Mesenchymal stem cell (in vitro differentiated cells and primary cell): ENCODE measurements at regions not wholly inside any gene's neighbourhood (a gene's known extent, or its start where the extent isn't known, plus 50 kb on each side); places are given as distances from the start of the nearest gene placed in this dataset.

ENCODE experiments used
- DNase-seq: peaks from one replicate; pipeline ENCODE4 v3.0.0-alpha.2; 2013
- H2AFZ ChIP-seq: one replicate; pipeline ENCODE4 v1.6.1; 2013; ENCODE audit warnings: low read depth, mild to moderate bottlenecking, control low read depth, inconsistent platforms, low read length, moderate library complexity
- H2AK5ac ChIP-seq: 2 replicates; pipeline ENCODE4 v1.6.1; 2013; ENCODE audit warnings: low read length, moderate library complexity, mild to moderate bottlenecking, inconsistent platforms; ENCODE audit not compliant: severe bottlenecking
- H2BK120ac ChIP-seq: one replicate; pipeline ENCODE4 v1.6.1; 2013; ENCODE audit warnings: low read depth, mild to moderate bottlenecking, inconsistent platforms, low read length, moderate library complexity
- H2BK12ac ChIP-seq, 2 experiments: one replicate each; pipeline ENCODE4 v1.6.1; 2013; ENCODE audit warnings: inconsistent platforms in 2 of 2, low read length in 2 of 2, mild to moderate bottlenecking in 2 of 2, moderate library complexity in 2 of 2, control low read depth in 1 of 2
- H2BK15ac ChIP-seq: one replicate; pipeline ENCODE4 v1.6.1; 2013; ENCODE audit warnings: mild to moderate bottlenecking, low read depth, inconsistent platforms; ENCODE audit not compliant: poor library complexity, severe bottlenecking
- H2BK5ac ChIP-seq: 2 replicates; pipeline ENCODE4 v1.6.1; 2013; ENCODE audit warnings: low read depth, mild to moderate bottlenecking, low read length, control low read depth, inconsistent platforms; ENCODE audit not compliant: poor library complexity, severe bottlenecking
- H3K14ac ChIP-seq, 2 experiments: one replicate each; pipeline ENCODE4 v1.6.1; 2013; ENCODE audit warnings: inconsistent platforms in 2 of 2, low read length in 2 of 2, control low read depth in 1 of 2, mild to moderate bottlenecking in 1 of 2, moderate library complexity in 1 of 2
- H3K18ac ChIP-seq, 2 experiments: one replicate each; pipeline ENCODE4 v1.6.1; 2013; ENCODE audit warnings: inconsistent platforms in 2 of 2, low read length in 2 of 2, control low read depth in 1 of 2, low read depth in 1 of 2, mild to moderate bottlenecking in 1 of 2
- H3K23ac ChIP-seq, 2 experiments: one replicate each; pipeline ENCODE4 v1.6.1; 2013; ENCODE audit warnings: inconsistent platforms in 2 of 2, low read length in 2 of 2, mild to moderate bottlenecking in 2 of 2, moderate library complexity in 2 of 2, control low read depth in 1 of 2
- H3K27ac ChIP-seq: 2 replicates; pipeline ENCODE4 v1.5.1; 2013; ENCODE audit warnings: mild to moderate bottlenecking, moderate library complexity, low read length, control low read depth, inconsistent platforms; ENCODE audit not compliant: poor library complexity, severe bottlenecking
- H3K27me3 ChIP-seq, 2 experiments: 2 replicates each; pipeline versions ENCODE4 v1.6.1 to v1.7.0; 2013; ENCODE audit warnings: low read length in 2 of 2, mild to moderate bottlenecking in 2 of 2, moderate library complexity in 2 of 2, control low read depth in 1 of 2, inconsistent platforms in 1 of 2; ENCODE audit not compliant: control insufficient read depth in 1 of 2, insufficient read depth in 1 of 2
- H3K36me3 ChIP-seq, 2 experiments: 2 replicates each; pipeline versions ENCODE4 v1.6.1 to v1.7.0; 2013; ENCODE audit warnings: low read length in 2 of 2, control low read depth in 1 of 2, inconsistent platforms in 1 of 2, low read depth in 1 of 2, mild to moderate bottlenecking in 1 of 2; ENCODE audit not compliant: insufficient read depth in 2 of 2, control insufficient read depth in 1 of 2
- H3K4ac ChIP-seq, 2 experiments: one replicate each; pipeline ENCODE4 v1.6.1; 2013; ENCODE audit warnings: inconsistent platforms in 2 of 2, low read length in 2 of 2, mild to moderate bottlenecking in 2 of 2, moderate library complexity in 2 of 2, control low read depth in 1 of 2, low read depth in 1 of 2
- H3K4me1 ChIP-seq: 2 replicates; pipeline ENCODE4 v1.6.1; 2013; ENCODE audit warnings: low read depth, low read length, control low read depth; ENCODE audit not compliant: control insufficient read depth, insufficient read depth
- H3K4me2 ChIP-seq: 2 replicates; pipeline ENCODE4 v1.6.1; 2013; ENCODE audit warnings: low read length, mild to moderate bottlenecking, inconsistent platforms; ENCODE audit not compliant: poor library complexity, severe bottlenecking
- H3K4me3 ChIP-seq, 2 experiments: 2 replicates each; pipeline versions ENCODE4 v1.5.1 to v1.7.0; 2013; ENCODE audit warnings: low read length in 2 of 2, mild to moderate bottlenecking in 2 of 2, control low read depth in 1 of 2, low read depth in 1 of 2; ENCODE audit not compliant: insufficient read depth in 1 of 2
- H3K79me1 ChIP-seq: replicated peaks from 2 replicates; pipeline ENCODE4 v1.6.1; 2013; ENCODE audit warnings: mild to moderate bottlenecking, control low read depth, low read length, inconsistent platforms; ENCODE audit not compliant: poor library complexity, severe bottlenecking
- H3K9ac ChIP-seq: 2 replicates; pipeline ENCODE4 v1.7.0; 2013; ENCODE audit warnings: mild to moderate bottlenecking, low read length, moderate library complexity
- H3K9me3 ChIP-seq: 2 replicates; pipeline ENCODE4 v1.7.0; 2013; ENCODE audit warnings: mild to moderate bottlenecking, low read length; ENCODE audit not compliant: control insufficient read depth
- H4K8ac ChIP-seq: one replicate; pipeline ENCODE4 v1.6.1; 2013; ENCODE audit warnings: inconsistent platforms, mild to moderate bottlenecking, low read length, moderate library complexity
- H4K91ac ChIP-seq: one replicate; pipeline ENCODE4 v1.6.1; 2013; ENCODE audit warnings: mild to moderate bottlenecking, low read length, inconsistent platforms
- WGBS: methylation state at CpG from one replicate; pipeline ENCODE4 v1.1.7; 2013; ENCODE audit warnings: mixed read lengths; 5-methylcytosine and 5-hydroxymethylcytosine counted together

GRCh38 chr20:37455659-37456058 is 65.4 kb upstream of the NNAT start:
- no peak overlapping the region for H3K27ac ChIP-seq

GRCh38 chr20:37456948-37457347 is 64.1 kb upstream of the NNAT start:
- H3K4ac ChIP-seq = no peak overlapping the region
- H3K36me3 ChIP-seq = no peaks in the 10 kb centered on the region
- no peak overlapping the region for H3K14ac ChIP-seq
- H3K23ac ChIP-seq = no peak overlapping the region
- H2AK5ac ChIP-seq = no peak overlapping the region
- no peak overlapping the region for H2BK12ac ChIP-seq
- no peak overlapping the region for H2BK15ac ChIP-seq
- 100% methylated on average over 1 of the region's 2 CpGs for WGBS
- no peak overlapping the region for H4K91ac ChIP-seq
- no peaks in the 10 kb centered on the region for H3K4me1 ChIP-seq
- no peak overlapping the region for H3K27ac ChIP-seq
- peaks cover 37 to 38% of the 10 kb centered on the region in 2 experiments for H3K27me3 ChIP-seq
- no peaks in the 10 kb centered on the region for H3K79me1 ChIP-seq
- H2AFZ ChIP-seq = no peak overlapping the region
- peaks cover 45% of the 10 kb centered on the region for H3K9me3 ChIP-seq
- no peak overlapping the region for H3K18ac ChIP-seq
- H4K8ac ChIP-seq = no peak overlapping the region
- no peak overlapping the region for H3K4me3 ChIP-seq
- H3K4me2 ChIP-seq = no peak overlapping the region
- H2BK120ac ChIP-seq = no peak overlapping the region
- DNase-seq = no peak
- H3K9ac ChIP-seq = no peak overlapping the region
- H2BK5ac ChIP-seq = no peak overlapping the region

More at GRCh38 chr20:37455659-37456058, 65.4 kb upstream of the NNAT start:
- Histone ChIP-seq H3K36me3 (no peaks in the 10 kb centered on the region), H3K79me1 (no peaks in the 10 kb centered on the region), H2BK12ac (no peak overlapping the region), H3K18ac (no peak overlapping the region), H2BK5ac (no peak overlapping the region), H2BK120ac (no peak overlapping the region), H3K23ac (no peak overlapping the region), H2AK5ac (no peak overlapping the region), H3K4me2 (no peak overlapping the region), H3K4ac (no peak overlapping the region), H3K9me3 (peaks cover 48% of the 10 kb centered on the region), H3K4me3 (no peak overlapping the region), H2AFZ (no peak overlapping the region), H2BK15ac (no peak overlapping the region), H4K8ac (no peak overlapping the region), H3K9ac (no peak overlapping the region), H3K4me1 (no peaks in the 10 kb centered on the region), H3K27me3 (peaks cover 50% of the 10 kb centered on the region in 2 experiments), H3K14ac (no peak overlapping the region), H4K91ac (no peak overlapping the region)
- WGBS = 14% methylated on average over 1 of the region's 4 CpGs
- no peak for DNase-seq

- H3K79me1 ChIP-seq = no peaks in the 10 kb centered on the region
Observed at GRCh38 chr20:37457921-37458320, 63.1 kb upstream of the NNAT start.

GRCh38 chr20:37458761-37459160 is 62.3 kb upstream of the NNAT start:
- 91% methylated on average over 3 of the region's 3 CpGs for WGBS
- H3K79me1 ChIP-seq = no peaks in the 10 kb centered on the region
- no peak overlapping the region for H2BK15ac ChIP-seq
- H2AFZ ChIP-seq = no peak overlapping the region
- no peak overlapping the region for H3K4ac ChIP-seq
- no peak overlapping the region for H4K8ac ChIP-seq
- no peak overlapping the region for H2BK12ac ChIP-seq
- H3K4me2 ChIP-seq = no peak overlapping the region
- H3K4me3 ChIP-seq = no peak overlapping the region
- H2BK5ac ChIP-seq = no peak overlapping the region
- H3K18ac ChIP-seq = no peak overlapping the region
- no peak overlapping the region for H3K27ac ChIP-seq
- H3K27me3 ChIP-seq = peaks cover 25 to 29% of the 10 kb centered on the region in 2 experiments
- DNase-seq = no peak
- no peaks in the 10 kb centered on the region for H3K36me3 ChIP-seq
- no peak overlapping the region for H2BK120ac ChIP-seq
- H3K14ac ChIP-seq = no peak overlapping the region
- H3K9me3 ChIP-seq = peaks cover 41% of the 10 kb centered on the region
- H4K91ac ChIP-seq = no peak overlapping the region
- H3K4me1 ChIP-seq = no peaks in the 10 kb centered on the region
- H3K9ac ChIP-seq = no peak overlapping the region
- H2AK5ac ChIP-seq = no peak overlapping the region
- no peak overlapping the region for H3K23ac ChIP-seq

More at GRCh38 chr20:37457921-37458320, 63.1 kb upstream of the NNAT start:
- Histone ChIP-seq H3K4me3 (no peak overlapping the region), H3K9me3 (peaks cover 45% of the 10 kb centered on the region), H4K8ac (no peak overlapping the region), H2BK15ac (no peak overlapping the region), H3K4me2 (no peak overlapping the region), H3K4ac (no peak overlapping the region), H3K36me3 (no peaks in the 10 kb centered on the region), H3K27ac (no peak overlapping the region), H3K14ac (no peak overlapping the region), H3K9ac (no peak overlapping the region), H3K23ac (no peak overlapping the region), H2AK5ac (no peak overlapping the region), H3K4me1 (no peaks in the 10 kb centered on the region), H2AFZ (no peak overlapping the region), H4K91ac (no peak overlapping the region), H2BK5ac (no peak overlapping the region), H3K27me3 (peaks cover 28 to 30% of the 10 kb centered on the region in 2 experiments), H2BK12ac (no peak overlapping the region), H3K18ac (no peak overlapping the region), H2BK120ac (no peak overlapping the region)
- no peak for DNase-seq
- 86% methylated on average over 2 of the region's 2 CpGs for WGBS
